ENCODE measurements at regions not wholly inside any gene's neighbourhood (a gene's known extent, or its start where the extent isn't known, plus 50 kb on each side); places are given as distances from the start of the nearest gene placed in this dataset.

GRCh38 chrX:40476958-40477357 is 103.8 kb upstream of the ATP6AP2 start:
- Histone ChIP-seq H3K27ac (ENCODE audit: low read depth, low read length) (no peak overlapping the region), H3K79me2 (ENCODE audit: insufficient read depth, low read length) (no peaks in the 10 kb centered on the region), H3F3A (ENCODE audit: insufficient read depth) (no peaks in the 10 kb centered on the region), H3K9me2 (replicated peaks; ENCODE audit: insufficient read depth, low read length) (no peaks in the 10 kb centered on the region), H3K4me2 (ENCODE audit: low read depth, low read length, poor library complexity, severe bottlenecking) (no peak overlapping the region), H3K9me3 (ENCODE audit: insufficient read depth, low read length) (no peaks in the 10 kb centered on the region), H3K27me3 (ENCODE audit: low read length) (no peaks in the 10 kb centered on the region), H2AFZ (ENCODE audit: low read depth, low read length, severe bottlenecking) (no peak overlapping the region), H4K20me1 (ENCODE audit: low read depth, low read length) (no peaks in the 10 kb centered on the region), H3K4me3 (ENCODE audit: insufficient read depth, low read length, poor library complexity, severe bottlenecking) (no peak overlapping the region), H3K9ac (ENCODE audit: low read length) (no peak overlapping the region), H3K36me3 (ENCODE audit: low read length) (no peaks in the 10 kb centered on the region)
- TF ChIP-seq CTCF (IDR thresholded peaks at IDR 0.05; ENCODE audit: insufficient read depth, low read length, poor library complexity, severe bottlenecking), result no peak
- no peak for TF ChIP-seq EZH2phosphoT487 (conservative IDR thresholded peaks at IDR 0.05; ENCODE audit: low read length)

GRCh38 chrX:40474645-40475044 is 106.1 kb upstream of the ATP6AP2 start:
- Histone ChIP-seq H3F3A (ENCODE audit: insufficient read depth) (no peaks in the 10 kb centered on the region), H3K4me3 (ENCODE audit: insufficient read depth, low read length, poor library complexity, severe bottlenecking) (no peak overlapping the region), H2AFZ (ENCODE audit: low read depth, low read length, severe bottlenecking) (no peak overlapping the region), H3K9me2 (replicated peaks; ENCODE audit: insufficient read depth, low read length) (no peaks in the 10 kb centered on the region), H3K27me3 (ENCODE audit: low read length) (no peaks in the 10 kb centered on the region), H3K79me2 (ENCODE audit: insufficient read depth, low read length) (no peaks in the 10 kb centered on the region), H3K9me3 (ENCODE audit: insufficient read depth, low read length) (no peaks in the 10 kb centered on the region), H4K20me1 (ENCODE audit: low read depth, low read length) (no peaks in the 10 kb centered on the region), H3K4me2 (ENCODE audit: low read depth, low read length, poor library complexity, severe bottlenecking) (no peak overlapping the region), H3K27ac (ENCODE audit: low read depth, low read length) (no peak overlapping the region), H3K36me3 (ENCODE audit: low read length) (no peaks in the 10 kb centered on the region), H3K9ac (ENCODE audit: low read length) (no peak overlapping the region)
- TF ChIP-seq CTCF (IDR thresholded peaks at IDR 0.05; ENCODE audit: insufficient read depth, low read length, poor library complexity, severe bottlenecking) (no peak), EZH2phosphoT487 (conservative IDR thresholded peaks at IDR 0.05; ENCODE audit: low read length) (no peak)

GRCh38 chrX:40474205-40474626 is 106.6 kb upstream of the ATP6AP2 start:
- H3K9me3 ChIP-seq (ENCODE audit: insufficient read depth, low read length), result no peaks in the 10 kb centered on the region
- H3F3A ChIP-seq (ENCODE audit: insufficient read depth), result no peaks in the 10 kb centered on the region
- no peak overlapping the region for H3K27ac ChIP-seq (ENCODE audit: low read depth, low read length)
- H3K4me2 ChIP-seq (ENCODE audit: low read depth, low read length, poor library complexity, severe bottlenecking), result no peak overlapping the region
- no peaks in the 10 kb centered on the region for H3K36me3 ChIP-seq (ENCODE audit: low read length)
- H3K79me2 ChIP-seq (ENCODE audit: insufficient read depth, low read length), result no peaks in the 10 kb centered on the region
- no peak overlapping the region for H3K9ac ChIP-seq (ENCODE audit: low read length)
- TF ChIP-seq EZH2phosphoT487 (conservative IDR thresholded peaks at IDR 0.05; ENCODE audit: low read length) (no peak), CTCF (IDR thresholded peaks at IDR 0.05; ENCODE audit: insufficient read depth, low read length, poor library complexity, severe bottlenecking) (no peak)
- no peak overlapping the region for H3K4me3 ChIP-seq (ENCODE audit: insufficient read depth, low read length, poor library complexity, severe bottlenecking)
- H2AFZ ChIP-seq (ENCODE audit: low read depth, low read length, severe bottlenecking), result no peak overlapping the region
- no peaks in the 10 kb centered on the region for H3K9me2 ChIP-seq (replicated peaks; ENCODE audit: insufficient read depth, low read length)
- no peaks in the 10 kb centered on the region for H4K20me1 ChIP-seq (ENCODE audit: low read depth, low read length)
- no peaks in the 10 kb centered on the region for H3K27me3 ChIP-seq (ENCODE audit: low read length)

Data from SU-DHL-6 (cell line).